HEK293T (cell line): ENCODE measurements at regions not wholly inside any gene's neighbourhood (a gene's known extent, or its start where the extent isn't known, plus 50 kb on each side); places are given as distances from the start of the nearest gene placed in this dataset.

Experiments
- BHLHE40 ChIP-seq: fragments of 450-650 bp; IDR thresholded peaks from 2 replicates; pipeline ENCODE4 v1.6.1; 2016; ENCODE audit warnings: mild to moderate bottlenecking, moderate library complexity, borderline replicate concordance
- ELF4 ChIP-seq: fragments of 450-650 bp; IDR thresholded peaks from 2 replicates; pipeline ENCODE4 v1.6.1; 2017; ENCODE audit warnings: antibody characterized with exemption
- FOXA1 ChIP-seq: fragments of 450-650 bp; IDR thresholded peaks from 2 replicates; pipeline ENCODE4 v1.6.1; 2016; ENCODE audit warnings: mild to moderate bottlenecking
- FOXK2 ChIP-seq: fragments of 450-650 bp; IDR thresholded peaks from 2 replicates; pipeline ENCODE4 v1.6.1; 2016; ENCODE audit warnings: mild to moderate bottlenecking
- FOXM1 ChIP-seq: fragments of 450-650 bp; IDR thresholded peaks from 2 replicates; pipeline ENCODE4 v1.6.1; 2017; ENCODE audit warnings: mild to moderate bottlenecking, borderline replicate concordance
- HDGF ChIP-seq: fragments of 450-650 bp; IDR thresholded peaks from 2 replicates; pipeline ENCODE4 v1.6.1; 2017; ENCODE audit warnings: antibody characterized with exemption, borderline replicate concordance
- L3MBTL2 ChIP-seq: fragments of 450-650 bp; conservative IDR thresholded peaks from 2 replicates; pipeline ENCODE4 v1.6.1; 2016; ENCODE audit warnings: mild to moderate bottlenecking
- LEF1 ChIP-seq: fragments of 450-650 bp; IDR thresholded peaks from 2 replicates; pipeline ENCODE4 v1.6.1; 2017; ENCODE audit warnings: mild to moderate bottlenecking, borderline replicate concordance
- NFRKB ChIP-seq: fragments of 450-650 bp; IDR thresholded peaks from 2 replicates; pipeline ENCODE4 v1.6.1; 2016; ENCODE audit warnings: mild to moderate bottlenecking, moderate library complexity
- SP1 ChIP-seq: fragments of 450-650 bp; IDR thresholded peaks from 2 replicates; pipeline ENCODE4 v1.6.1; 2017
- SUZ12 ChIP-seq: fragments of 450-650 bp; IDR thresholded peaks from 2 replicates; pipeline ENCODE4 v1.6.1; 2016; ENCODE audit warnings: mild to moderate bottlenecking
- TARDBP ChIP-seq: fragments of 450-650 bp; IDR thresholded peaks from 2 replicates; pipeline ENCODE4 v1.6.1; 2016
- ZNF384 ChIP-seq: fragments of 450-650 bp; IDR thresholded peaks from 2 replicates; pipeline ENCODE4 v1.6.1; 2016
- TF ChIP-seq, protein P1 (sequence below): fragments of 450-650 bp; IDR thresholded peaks from 2 replicates; pipeline ENCODE4 v1.6.1; 2016

DNA sequence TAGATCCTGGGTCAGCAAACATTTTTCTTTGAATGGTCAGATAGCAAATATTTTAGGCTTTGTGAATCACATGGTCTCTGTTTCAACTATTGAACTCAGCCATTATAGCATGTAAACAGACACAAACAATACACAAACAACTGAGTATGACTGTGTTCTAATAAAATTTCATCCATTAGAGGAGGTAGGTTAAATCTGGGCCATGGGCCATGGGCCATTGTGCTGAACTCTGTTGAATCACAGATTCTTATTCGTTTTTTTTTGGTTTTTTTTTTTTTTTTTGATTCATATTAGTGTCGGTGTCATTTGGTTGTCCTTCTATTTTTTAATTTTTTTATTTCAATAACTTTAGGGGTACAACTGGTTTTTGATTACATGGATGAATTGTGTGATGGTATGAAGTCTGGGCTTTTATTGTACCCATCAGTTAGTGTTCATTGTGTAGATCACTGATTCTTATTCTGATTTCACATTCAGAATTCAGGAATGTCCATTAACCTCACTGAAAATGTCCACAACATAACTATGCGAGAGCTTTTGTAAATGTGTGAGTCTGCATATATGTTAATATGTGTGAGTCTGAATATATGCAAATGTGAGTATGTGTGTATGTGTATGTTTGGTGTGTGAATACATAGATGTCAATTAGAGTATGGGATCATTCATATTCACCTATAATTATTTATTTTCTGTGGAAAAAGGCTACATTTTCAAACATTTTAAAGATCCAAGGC is 443.7 kb upstream of the GRM3 start:
- TF ChIP-seq SP1 = no peak
- no peak for TF ChIP-seq ELF4
- TF ChIP-seq, protein P1, sequence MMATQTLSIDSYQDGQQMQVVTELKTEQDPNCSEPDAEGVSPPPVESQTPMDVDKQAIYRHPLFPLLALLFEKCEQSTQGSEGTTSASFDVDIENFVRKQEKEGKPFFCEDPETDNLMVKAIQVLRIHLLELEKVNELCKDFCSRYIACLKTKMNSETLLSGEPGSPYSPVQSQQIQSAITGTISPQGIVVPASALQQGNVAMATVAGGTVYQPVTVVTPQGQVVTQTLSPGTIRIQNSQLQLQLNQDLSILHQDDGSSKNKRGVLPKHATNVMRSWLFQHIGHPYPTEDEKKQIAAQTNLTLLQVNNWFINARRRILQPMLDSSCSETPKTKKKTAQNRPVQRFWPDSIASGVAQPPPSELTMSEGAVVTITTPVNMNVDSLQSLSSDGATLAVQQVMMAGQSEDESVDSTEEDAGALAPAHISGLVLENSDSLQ = no peak
- no peak for TF ChIP-seq SUZ12
- no peak for TF ChIP-seq FOXM1
- no peak for TF ChIP-seq TARDBP
- TF ChIP-seq FOXK2 = no peak
- no peak for TF ChIP-seq FOXA1
- no peak for TF ChIP-seq L3MBTL2
- no peak for TF ChIP-seq LEF1
- TF ChIP-seq ZNF384 = no peak
- TF ChIP-seq BHLHE40 = no peak
- TF ChIP-seq NFRKB = no peak
- TF ChIP-seq HDGF = no peak
